Ectodermal cell (in vitro differentiated cells): ENCODE measurements at regions not wholly inside any gene's neighbourhood (a gene's known extent, or its start where the extent isn't known, plus 50 kb on each side); places are given as distances from the start of the nearest gene placed in this dataset.

ENCODE experiments used
- H3K27ac ChIP-seq: 2 replicates; pipeline ENCODE4 v1.7.0; 2013; ENCODE audit warnings: mild to moderate bottlenecking, low read depth, low read length; ENCODE audit not compliant: insufficient read depth, poor library complexity, severe bottlenecking
- H3K27me3 ChIP-seq: 2 replicates; pipeline ENCODE4 v1.7.0; 2013; ENCODE audit warnings: mild to moderate bottlenecking, low read length; ENCODE audit not compliant: insufficient read depth, control insufficient read depth, poor library complexity, severe bottlenecking
- H3K36me3 ChIP-seq: one replicate; pipeline ENCODE4 v1.7.0; 2013; ENCODE audit warnings: low read length; ENCODE audit not compliant: control insufficient read depth, insufficient read depth
- H3K4me1 ChIP-seq: one replicate; pipeline ENCODE4 v1.7.0; 2013; ENCODE audit warnings: low read length; ENCODE audit not compliant: control insufficient read depth, insufficient read depth
- H3K4me3 ChIP-seq: 2 replicates; pipeline ENCODE4 v1.7.0; 2013; ENCODE audit warnings: low read depth, low read length, control low read depth; ENCODE audit not compliant: insufficient read depth
- H3K9me3 ChIP-seq: 2 replicates; pipeline ENCODE4 v1.7.0; 2013; ENCODE audit warnings: mild to moderate bottlenecking, low read length, moderate library complexity; ENCODE audit not compliant: control insufficient read depth
- WGBS, 2 experiments: methylation state at CpG; one replicate each; pipeline ENCODE4 v1.1.7; 2013; ENCODE audit warnings: missing lambda C conversion rate in 2 of 2; 5-methylcytosine and 5-hydroxymethylcytosine counted together

- H3K27me3 ChIP-seq: no peaks in the 10 kb centered on the region
- H3K4me1 ChIP-seq: no peaks in the 10 kb centered on the region
- no peak overlapping the region for H3K4me3 ChIP-seq
- H3K36me3 ChIP-seq: no peaks in the 10 kb centered on the region
- WGBS, 2 experiments: 92 to 94% methylated on average over 10 of the region's 10 CpGs
- H3K27ac ChIP-seq: no peak overlapping the region
- H3K9me3 ChIP-seq: no peaks in the 10 kb centered on the region
Measured at GRCh38 chr1:38328278-38329035, 281.9 kb upstream of the POU3F1 start.

- no peak overlapping the region for H3K4me3 ChIP-seq
- H3K4me1 ChIP-seq: no peaks in the 10 kb centered on the region
- H3K27ac ChIP-seq: no peak overlapping the region
- no peaks in the 10 kb centered on the region for H3K27me3 ChIP-seq
- H3K36me3 ChIP-seq: no peaks in the 10 kb centered on the region
- no peaks in the 10 kb centered on the region for H3K9me3 ChIP-seq
- WGBS, 2 experiments: 93 to 97% methylated on average over 2 of the region's 2 CpGs
Measured at GRCh38 chr1:38327559-38327973, 281.0 kb upstream of the POU3F1 start.

GRCh38 chr1:38326856-38327255 is 280.3 kb upstream of the POU3F1 start:
- Histone ChIP-seq H3K9me3 (no peaks in the 10 kb centered on the region), H3K36me3 (no peaks in the 10 kb centered on the region), H3K27ac (no peak overlapping the region), H3K4me1 (no peaks in the 10 kb centered on the region), H3K27me3 (no peaks in the 10 kb centered on the region), H3K4me3 (no peak overlapping the region)
- WGBS, 2 experiments: 97% methylated on average over 9 of the region's 9 CpGs

DNA sequence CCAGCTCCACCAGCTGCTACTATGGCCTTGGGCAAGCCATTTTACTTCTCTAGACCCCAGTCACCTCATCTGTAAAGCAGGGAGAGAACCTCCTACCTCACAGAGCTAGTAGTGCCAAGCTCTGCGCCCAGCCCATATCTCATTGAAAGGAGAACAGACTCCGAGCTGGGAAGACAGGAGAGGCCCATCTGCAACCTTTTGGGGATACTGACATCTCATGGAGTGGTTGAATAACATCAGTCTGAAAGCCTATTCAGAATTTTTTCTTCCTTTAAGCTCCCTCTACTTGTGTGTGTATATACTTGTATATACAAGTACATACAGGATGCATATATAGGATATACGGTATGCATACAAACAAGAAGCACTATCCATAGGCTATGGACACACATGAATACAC is 279.5 kb upstream of the POU3F1 start:
- WGBS, 2 experiments: 0% methylated on average over 2 to 3 of the region's 3 CpGs
- no peak overlapping the region for H3K4me3 ChIP-seq
- H3K4me1 ChIP-seq: no peaks in the 10 kb centered on the region
- H3K36me3 ChIP-seq: no peaks in the 10 kb centered on the region
- no peaks in the 10 kb centered on the region for H3K27me3 ChIP-seq
- H3K27ac ChIP-seq: no peak overlapping the region
- no peaks in the 10 kb centered on the region for H3K9me3 ChIP-seq

- no peak overlapping the region for H3K4me3 ChIP-seq
- WGBS, 2 experiments: 89 to 95% methylated on average over 2 of the region's 2 CpGs
- H3K27me3 ChIP-seq: no peaks in the 10 kb centered on the region
- H3K36me3 ChIP-seq: no peaks in the 10 kb centered on the region
- no peak overlapping the region for H3K27ac ChIP-seq
- H3K9me3 ChIP-seq: no peaks in the 10 kb centered on the region
- H3K4me1 ChIP-seq: no peaks in the 10 kb centered on the region
Measured at GRCh38 chr1:38312753-38313152, 266.2 kb upstream of the POU3F1 start.

- no peak overlapping the region for H3K27ac ChIP-seq
- H3K36me3 ChIP-seq: no peaks in the 10 kb centered on the region
- no peaks in the 10 kb centered on the region for H3K9me3 ChIP-seq
- no peak overlapping the region for H3K4me3 ChIP-seq
- no peaks in the 10 kb centered on the region for H3K27me3 ChIP-seq
- H3K4me1 ChIP-seq: no peaks in the 10 kb centered on the region
- WGBS, 2 experiments: 90 to 95% methylated on average over 1 of the region's 1 CpG
Measured at GRCh38 chr1:38310079-38310478, 263.5 kb upstream of the POU3F1 start.

- no peaks in the 10 kb centered on the region for H3K9me3 ChIP-seq
- no peaks in the 10 kb centered on the region for H3K27me3 ChIP-seq
- no peak overlapping the region for H3K4me3 ChIP-seq
- no peak overlapping the region for H3K27ac ChIP-seq
- H3K36me3 ChIP-seq: no peaks in the 10 kb centered on the region
- WGBS, 2 experiments: 92 to 96% methylated on average over 2 of the region's 2 CpGs
- no peaks in the 10 kb centered on the region for H3K4me1 ChIP-seq
Measured at GRCh38 chr1:38308780-38309179, 262.2 kb upstream of the POU3F1 start.

DNA sequence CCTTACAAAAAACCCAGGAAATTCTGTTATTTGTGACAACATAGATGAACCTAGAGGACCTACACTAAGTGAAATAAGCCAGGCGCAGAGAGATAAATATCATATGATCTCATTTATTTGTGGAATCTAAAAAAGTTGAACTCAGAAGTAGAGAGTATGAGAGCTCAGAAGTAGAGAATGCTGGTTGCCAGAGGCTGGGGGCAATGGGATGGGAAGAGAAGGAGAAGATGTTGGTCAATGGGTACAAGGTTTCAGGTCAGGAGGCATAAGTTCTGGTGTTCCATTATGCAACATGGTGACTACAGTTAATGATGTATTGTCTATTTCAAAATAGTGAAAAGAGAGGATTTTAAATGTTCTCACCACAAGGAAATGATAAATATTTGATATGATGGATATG is 259.1 kb upstream of the POU3F1 start:
- no peak overlapping the region for H3K4me3 ChIP-seq
- no peaks in the 10 kb centered on the region for H3K36me3 ChIP-seq
- no peaks in the 10 kb centered on the region for H3K27me3 ChIP-seq
- no peaks in the 10 kb centered on the region for H3K9me3 ChIP-seq
- no peak overlapping the region for H3K27ac ChIP-seq
- no peaks in the 10 kb centered on the region for H3K4me1 ChIP-seq
- 98 to 100% methylated on average over 1 of the region's 1 CpG for WGBS, 2 experiments

DNA sequence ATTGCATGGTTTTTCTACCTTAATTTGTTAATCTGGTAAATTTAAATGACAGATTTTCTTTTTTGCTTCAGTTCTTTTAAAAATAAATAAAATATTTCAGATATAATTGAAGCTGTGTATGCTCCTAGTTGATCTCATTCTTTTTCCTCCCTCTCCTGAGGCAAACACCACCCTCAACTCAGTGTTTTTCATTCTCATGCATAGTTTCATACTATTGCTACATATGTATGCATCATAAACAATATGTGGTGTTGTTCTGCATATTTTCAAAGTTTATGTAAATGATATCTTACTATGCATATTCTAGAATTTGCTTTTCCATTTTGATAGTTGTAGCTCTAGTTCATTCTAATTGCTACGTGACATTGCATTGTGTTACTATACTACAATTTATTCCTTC is 257.2 kb upstream of the POU3F1 start:
- Histone ChIP-seq H3K36me3 (no peaks in the 10 kb centered on the region), H3K4me1 (no peaks in the 10 kb centered on the region), H3K27ac (no peak overlapping the region), H3K9me3 (no peaks in the 10 kb centered on the region), H3K27me3 (no peaks in the 10 kb centered on the region), H3K4me3 (no peak overlapping the region)
- WGBS, 2 experiments: 94% methylated on average over 1 of the region's 1 CpG; no CpG with 5 or more reads in 1 of the 2 experiments

GRCh38 chr1:38301040-38301439 is 254.4 kb upstream of the POU3F1 start:
- WGBS, 2 experiments: 71 to 74% methylated on average over 7 of the region's 7 CpGs
- Histone ChIP-seq H3K9me3 (no peaks in the 10 kb centered on the region), H3K4me3 (no peak overlapping the region), H3K36me3 (no peaks in the 10 kb centered on the region), H3K27me3 (no peaks in the 10 kb centered on the region), H3K27ac (no peak overlapping the region), H3K4me1 (no peaks in the 10 kb centered on the region)
